GM18909 (cell line): ENCODE measurements at regions not wholly inside any gene's neighbourhood (a gene's known extent, or its start where the extent isn't known, plus 50 kb on each side); places are given as distances from the start of the nearest gene placed in this dataset.

Experiments
- ATAC-seq: cut with Tn5 transposase; IDR thresholded peaks from one replicate; pipeline ENCODE4 v1.9.1; 2021; ENCODE audit warnings: mild to moderate bottlenecking; ENCODE audit not compliant: unreplicated experiment, poor library complexity

DNA sequence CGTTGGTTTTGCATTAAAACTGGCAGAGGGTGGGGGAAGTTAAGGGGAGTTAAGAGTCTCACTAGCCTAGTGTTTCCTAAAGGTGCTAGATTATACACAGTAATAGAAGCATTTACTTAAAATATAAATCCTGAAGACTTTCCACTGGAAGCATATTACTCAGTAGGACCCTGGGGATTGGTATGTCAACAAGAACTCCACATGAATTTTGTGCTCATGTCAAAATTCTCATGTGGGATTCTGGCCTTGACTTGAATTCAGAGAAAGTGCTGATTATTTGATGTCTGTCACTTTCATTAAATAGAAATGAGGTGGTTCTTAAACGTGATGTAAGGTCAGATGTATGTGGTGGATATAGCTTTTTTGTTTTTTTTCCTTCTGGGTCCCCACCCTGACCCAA, 997.2 kb downstream of the TUSC7 start:
- ATAC-seq = no peak

DNA sequence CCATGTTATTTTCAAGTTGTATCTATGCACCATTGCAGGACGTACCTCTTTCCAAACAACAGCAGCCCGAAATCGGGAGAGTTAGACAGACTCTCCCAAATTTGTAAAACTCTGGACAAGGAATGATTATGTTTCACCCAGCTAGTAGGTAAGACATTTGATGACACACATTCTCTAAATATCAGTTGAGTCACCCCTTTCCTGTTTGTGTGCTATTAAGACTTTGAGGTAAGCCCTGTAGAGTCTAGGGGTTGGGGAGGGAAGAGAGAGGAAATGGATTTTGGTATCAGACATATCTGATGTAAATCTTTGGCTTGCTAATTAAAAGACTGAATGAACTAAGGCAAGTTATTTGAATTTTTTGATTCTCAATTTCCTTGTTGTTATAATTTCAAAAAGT, 999.0 kb downstream of the TUSC7 start:
- ATAC-seq = no peak

DNA sequence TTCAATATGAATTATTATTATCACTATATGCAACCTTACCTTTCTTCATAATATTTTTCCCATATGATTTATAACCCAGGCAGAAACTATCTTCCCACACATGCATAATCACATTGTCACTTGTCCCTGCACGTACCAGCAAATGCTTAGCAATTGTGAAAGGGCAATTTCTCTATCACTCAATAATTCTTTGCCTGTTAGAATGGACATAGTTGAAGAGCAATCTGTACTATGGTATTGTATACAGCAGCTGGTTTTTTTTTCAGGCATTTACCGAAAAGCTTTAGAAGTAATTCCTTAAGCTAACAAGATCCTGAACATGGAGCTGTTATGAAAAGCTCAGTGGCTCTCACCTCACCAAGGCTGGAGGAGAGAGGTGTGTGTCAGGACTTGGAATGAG, 999.5 kb downstream of the TUSC7 start:
- no peak for ATAC-seq

- ATAC-seq = no peak
These were observed 1000.9 kb downstream of the TUSC7 start for GRCh38 chr3:117710501-117710900.

DNA sequence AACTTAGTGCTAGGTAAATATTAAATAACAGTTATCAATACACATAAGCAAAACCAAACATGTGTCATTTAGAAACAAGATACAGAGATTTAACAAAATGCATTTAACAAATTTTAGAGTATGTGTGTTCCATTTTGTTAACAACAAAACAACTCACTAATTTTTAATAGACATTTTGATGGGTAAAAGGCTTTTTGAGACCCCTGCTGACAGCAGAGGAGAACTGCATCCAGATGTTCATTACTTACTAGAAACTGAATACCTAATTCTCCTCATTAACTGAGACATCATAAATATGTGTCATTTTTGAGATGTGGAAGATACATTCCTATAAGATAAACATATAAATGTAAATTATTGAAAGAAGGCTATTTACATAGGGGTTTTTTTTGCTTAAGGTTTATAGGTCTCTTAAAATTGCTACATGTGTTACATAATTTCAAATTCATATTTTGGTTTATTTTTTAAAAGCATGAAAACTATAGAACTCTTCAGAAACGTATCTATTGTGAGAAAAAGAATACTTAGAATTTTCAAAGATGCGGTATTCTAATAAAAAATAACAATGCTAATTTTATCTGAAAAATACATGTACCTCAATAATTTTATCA, 1009.8 kb downstream of the TUSC7 start:
- ATAC-seq = no peak

DNA sequence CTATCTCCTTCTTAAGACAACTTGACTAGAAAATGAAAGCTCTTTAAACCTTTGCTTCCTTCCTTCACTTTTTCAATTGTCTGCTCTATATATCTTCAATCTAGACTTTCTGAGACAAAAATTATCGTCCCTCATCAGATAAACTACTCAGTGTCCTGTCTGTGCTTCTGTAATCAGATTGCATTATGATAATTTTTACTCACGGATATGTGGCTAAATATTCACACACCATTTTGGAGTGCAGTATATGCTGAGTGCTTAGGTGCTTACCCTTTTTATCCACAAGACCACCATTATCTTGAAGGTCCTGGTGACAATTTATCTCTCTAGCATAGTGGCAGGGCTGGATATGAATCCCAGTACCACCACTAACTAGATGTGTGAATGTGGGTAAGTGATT, 1012.3 kb downstream of the TUSC7 start:
- no peak for ATAC-seq

GRCh38 chr3:117722856-117723255, 1013.3 kb downstream of the TUSC7 start:
- peak; percentile 74 for ATAC-seq

DNA sequence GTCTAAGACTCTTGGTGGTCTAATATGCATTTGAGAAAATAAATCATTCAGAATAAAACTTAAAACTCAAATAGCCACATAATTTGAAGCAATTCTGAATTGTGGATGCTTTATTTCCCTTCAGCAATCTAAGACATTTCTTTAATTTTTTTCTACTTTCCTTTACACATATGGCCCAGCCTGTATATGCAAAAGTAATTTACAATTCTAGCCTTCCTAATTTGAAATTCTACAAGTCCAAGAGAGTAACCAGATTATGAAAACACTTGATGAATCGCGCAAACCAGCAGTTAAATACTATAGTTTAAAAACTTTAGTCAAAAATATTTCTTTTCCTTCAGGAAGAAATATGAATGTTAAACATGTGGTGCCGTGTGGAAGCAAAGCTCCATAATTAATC, 1014.2 kb downstream of the TUSC7 start:
- ATAC-seq = no peak

GRCh38 chr3:117725314-117725713, 1015.7 kb downstream of the TUSC7 start:
- no peak for ATAC-seq

DNA sequence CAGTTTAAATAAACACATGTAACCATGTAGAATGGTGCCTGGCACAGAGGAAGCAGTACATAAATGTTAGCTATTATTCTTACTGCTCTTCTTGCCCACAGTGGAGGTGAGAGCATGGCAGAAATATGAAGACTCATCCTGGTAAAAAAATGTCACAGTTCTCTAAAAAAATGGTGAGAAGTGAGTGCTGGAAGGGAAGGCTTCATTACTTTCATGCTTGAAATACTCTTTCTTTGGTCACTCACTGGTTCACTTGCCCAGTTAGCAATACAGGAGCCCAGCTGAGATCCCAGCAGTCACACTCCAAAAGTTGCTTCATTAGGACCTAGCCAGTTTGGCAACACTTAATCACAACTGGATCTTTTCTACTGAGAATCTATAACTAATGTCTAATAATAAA, 1017.2 kb downstream of the TUSC7 start:
- ATAC-seq = no peak

DNA sequence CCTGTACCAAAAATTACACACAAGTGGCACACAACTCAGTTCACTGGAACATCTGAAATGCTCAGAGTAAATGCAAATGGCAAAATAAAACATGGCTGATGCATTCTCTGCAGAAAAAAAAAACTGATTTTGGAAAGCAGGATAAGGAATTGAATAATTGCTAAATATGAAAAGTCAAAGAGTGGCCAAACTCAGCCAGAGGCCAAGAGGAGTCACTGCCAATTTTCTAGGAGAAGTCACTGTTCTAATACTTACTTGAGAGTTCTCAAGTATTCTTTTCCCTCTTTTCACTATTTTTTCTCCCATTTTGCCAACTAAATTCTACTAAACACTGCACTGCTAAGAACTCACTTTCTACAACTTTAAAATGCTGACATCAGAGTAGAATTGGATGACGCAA, 1018.6 kb downstream of the TUSC7 start:
- ATAC-seq = no peak

- ATAC-seq = no peak
These were observed 1024.9 kb downstream of the TUSC7 start for GRCh38 chr3:117734496-117734895.

DNA sequence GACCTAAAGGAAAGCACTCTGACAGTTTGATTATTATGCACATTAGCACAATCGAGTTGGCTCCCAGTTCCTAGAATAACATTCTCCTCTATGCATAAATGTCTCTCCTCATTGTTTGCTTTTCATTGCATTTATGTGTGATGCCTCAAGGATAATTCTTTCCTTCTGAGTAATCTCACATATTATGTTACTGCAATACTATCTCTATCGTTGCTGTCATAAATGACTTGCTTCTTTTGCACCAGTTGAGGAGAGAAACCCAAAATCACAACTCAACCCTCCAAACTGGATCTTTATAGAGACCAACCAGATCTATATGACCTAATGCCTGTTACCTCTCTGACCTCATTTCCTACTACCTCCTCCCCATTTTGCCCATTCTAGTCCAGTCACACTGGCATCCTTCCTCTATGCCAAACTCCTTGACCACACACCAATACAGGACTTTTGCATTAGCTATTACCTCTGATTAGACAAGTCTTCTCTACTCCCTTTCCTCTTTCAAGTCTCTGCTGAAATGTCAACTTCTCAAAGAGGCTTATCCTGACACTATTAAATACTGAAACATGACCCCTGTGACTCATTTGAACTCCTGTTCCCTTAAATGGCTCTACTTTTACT, 1026.0 kb downstream of the TUSC7 start:
- no peak for ATAC-seq

- no peak for ATAC-seq
These were observed 1027.3 kb downstream of the TUSC7 start for GRCh38 chr3:117736846-117737245.

GRCh38 chr3:117743993-117744392, 1034.4 kb downstream of the TUSC7 start:
- no peak for ATAC-seq

- no peak for ATAC-seq
These were observed 1035.4 kb downstream of the TUSC7 start for GRCh38 chr3:117744935-117745334.

DNA sequence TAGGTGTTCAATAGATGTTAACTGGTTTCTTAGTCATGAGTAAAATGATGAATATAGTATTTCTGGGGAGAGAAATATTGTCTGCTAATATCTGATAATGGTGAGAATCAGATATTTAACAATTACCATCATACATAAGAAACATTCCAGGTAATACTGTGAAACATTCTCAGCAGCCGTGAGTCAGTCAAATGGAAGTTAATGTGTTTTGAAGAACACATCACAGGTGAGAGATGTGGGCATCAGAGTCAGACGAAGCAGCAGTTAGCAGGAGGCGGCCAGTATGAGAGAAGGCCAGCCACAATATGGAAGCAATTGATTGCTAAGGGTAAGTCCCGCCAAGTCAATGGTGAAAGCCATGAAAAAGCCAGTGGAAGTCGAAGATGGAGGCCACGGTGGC, 1035.9 kb downstream of the TUSC7 start:
- no peak for ATAC-seq

GRCh38 chr3:117746066-117746465, 1036.5 kb downstream of the TUSC7 start:
- no peak for ATAC-seq

- no peak for ATAC-seq
These were observed 1038.6 kb downstream of the TUSC7 start for GRCh38 chr3:117748131-117748530.

DNA sequence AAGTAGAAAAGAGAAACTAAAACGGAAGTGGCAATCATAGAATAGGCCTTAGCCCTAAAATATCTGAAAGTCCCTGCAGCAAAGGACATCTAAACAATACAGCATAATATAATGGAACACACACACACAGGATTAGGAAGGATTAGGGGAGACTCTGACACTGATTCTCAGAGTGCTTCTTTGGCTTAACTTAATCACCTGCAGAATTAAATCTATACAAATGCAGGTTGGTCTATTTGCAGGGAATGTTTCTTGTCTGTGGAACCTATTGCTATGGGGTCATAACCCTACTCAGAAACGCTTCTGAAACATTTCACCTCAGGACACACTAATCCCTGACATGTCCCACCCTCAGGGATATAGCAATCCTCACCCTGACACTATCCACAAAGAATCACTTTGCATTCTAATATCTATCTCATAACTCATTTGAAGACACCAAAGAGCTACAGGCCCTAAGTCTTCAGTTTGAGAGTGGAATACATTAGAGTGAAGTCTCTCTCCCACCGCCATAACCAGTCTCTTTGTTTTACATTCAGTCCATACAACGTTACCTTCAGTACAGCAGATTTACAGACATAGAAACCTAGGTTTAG, 1041.2 kb downstream of the TUSC7 start:
- no peak for ATAC-seq

DNA sequence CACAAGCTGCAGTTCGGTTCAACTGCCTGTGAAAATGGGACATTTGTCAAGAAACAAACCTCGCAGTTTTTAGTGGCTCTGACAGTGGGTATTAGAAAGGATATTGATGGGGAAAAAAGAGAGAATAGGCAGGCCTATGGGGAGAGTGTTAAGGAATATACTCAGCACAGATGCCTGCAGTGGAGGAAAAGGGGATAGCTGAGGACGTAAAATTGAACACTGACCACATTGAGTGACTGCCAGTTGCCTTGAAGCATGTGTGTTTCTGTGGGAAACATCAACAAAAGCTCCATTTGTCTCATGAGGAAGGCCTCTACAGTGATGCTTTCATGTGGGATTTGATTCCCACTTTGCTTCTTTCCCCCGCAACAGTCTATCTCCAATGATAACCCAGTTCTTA, 1042.1 kb downstream of the TUSC7 start:
- ATAC-seq = no peak
